GM10266 (cell line): ENCODE measurements at regions not wholly inside any gene's neighbourhood (a gene's known extent, or its start where the extent isn't known, plus 50 kb on each side); places are given as distances from the start of the nearest gene placed in this dataset.

ENCODE experiments used
- DNase-seq: peaks from one replicate; pipeline ENCODE4 v3.0.0; 2012; ENCODE audit errors: extremely low spot score
- TF ChIP-seq, protein P1 (sequence below): IDR thresholded peaks from 2 replicates; pipeline ENCODE4 v1.5.1; 2012; ENCODE audit warnings: mild to moderate bottlenecking, low read depth; ENCODE audit not compliant: control insufficient read depth, insufficient read depth; ENCODE audit errors: missing control alignments

DNA sequence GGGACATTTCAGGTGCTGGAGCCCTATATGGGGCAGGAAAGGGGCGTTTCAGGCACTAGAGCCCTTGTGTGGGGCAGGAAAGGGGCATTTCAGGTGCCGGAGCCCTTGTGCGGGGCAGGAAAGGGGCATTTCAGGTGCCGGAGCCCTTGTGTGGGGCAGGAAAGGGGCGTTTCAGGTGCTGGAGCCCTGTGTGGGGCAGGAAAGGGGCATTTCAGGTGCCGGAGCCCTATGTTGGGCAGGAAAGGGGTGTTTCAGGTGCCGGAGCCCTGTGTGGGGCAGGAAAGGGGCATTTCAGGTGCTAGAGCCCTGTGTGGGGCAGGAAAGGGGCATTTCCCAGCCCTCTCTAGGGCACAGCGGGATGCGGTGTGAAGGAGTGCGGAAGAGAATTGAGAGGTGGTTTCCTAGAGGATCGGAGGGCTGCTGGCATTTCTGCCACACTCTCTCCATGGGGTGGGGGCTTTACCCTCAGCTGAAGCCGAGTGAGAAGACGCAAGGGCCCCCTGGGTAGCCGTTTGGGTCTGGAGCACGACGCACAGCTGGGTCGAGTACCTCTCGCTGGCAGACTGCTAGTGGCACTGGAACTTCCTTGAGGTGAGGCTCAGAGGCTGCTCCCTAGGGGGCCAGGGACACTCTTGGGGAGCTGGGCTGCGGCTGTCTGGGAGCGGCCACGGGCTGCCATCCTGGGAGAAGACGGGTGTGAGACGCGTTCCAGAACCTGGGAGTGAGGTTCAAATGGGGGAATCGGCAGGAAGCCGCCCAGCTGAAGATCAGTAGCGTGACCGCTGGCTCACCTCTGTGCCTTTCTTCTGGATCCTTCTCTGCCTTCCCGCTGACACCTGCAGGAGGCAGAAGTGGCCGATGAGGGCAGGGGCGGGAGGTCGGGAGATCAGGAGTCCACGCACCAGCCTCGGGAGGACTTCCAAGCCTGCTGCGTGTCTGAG is 122.6 kb upstream of the IRX4 start:
- TF ChIP-seq, protein P1, sequence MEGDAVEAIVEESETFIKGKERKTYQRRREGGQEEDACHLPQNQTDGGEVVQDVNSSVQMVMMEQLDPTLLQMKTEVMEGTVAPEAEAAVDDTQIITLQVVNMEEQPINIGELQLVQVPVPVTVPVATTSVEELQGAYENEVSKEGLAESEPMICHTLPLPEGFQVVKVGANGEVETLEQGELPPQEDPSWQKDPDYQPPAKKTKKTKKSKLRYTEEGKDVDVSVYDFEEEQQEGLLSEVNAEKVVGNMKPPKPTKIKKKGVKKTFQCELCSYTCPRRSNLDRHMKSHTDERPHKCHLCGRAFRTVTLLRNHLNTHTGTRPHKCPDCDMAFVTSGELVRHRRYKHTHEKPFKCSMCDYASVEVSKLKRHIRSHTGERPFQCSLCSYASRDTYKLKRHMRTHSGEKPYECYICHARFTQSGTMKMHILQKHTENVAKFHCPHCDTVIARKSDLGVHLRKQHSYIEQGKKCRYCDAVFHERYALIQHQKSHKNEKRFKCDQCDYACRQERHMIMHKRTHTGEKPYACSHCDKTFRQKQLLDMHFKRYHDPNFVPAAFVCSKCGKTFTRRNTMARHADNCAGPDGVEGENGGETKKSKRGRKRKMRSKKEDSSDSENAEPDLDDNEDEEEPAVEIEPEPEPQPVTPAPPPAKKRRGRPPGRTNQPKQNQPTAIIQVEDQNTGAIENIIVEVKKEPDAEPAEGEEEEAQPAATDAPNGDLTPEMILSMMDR: no peak
- DNase-seq: no peak

GRCh38 chr5:2003690-2004365 is 121.1 kb upstream of the IRX4 start:
- no peak for DNase-seq
- TF ChIP-seq, protein P1: no peak

- TF ChIP-seq, protein P1: no peak
- no peak for DNase-seq
These were observed 120.5 kb upstream of the IRX4 start for GRCh38 chr5:2003206-2003605.

DNA sequence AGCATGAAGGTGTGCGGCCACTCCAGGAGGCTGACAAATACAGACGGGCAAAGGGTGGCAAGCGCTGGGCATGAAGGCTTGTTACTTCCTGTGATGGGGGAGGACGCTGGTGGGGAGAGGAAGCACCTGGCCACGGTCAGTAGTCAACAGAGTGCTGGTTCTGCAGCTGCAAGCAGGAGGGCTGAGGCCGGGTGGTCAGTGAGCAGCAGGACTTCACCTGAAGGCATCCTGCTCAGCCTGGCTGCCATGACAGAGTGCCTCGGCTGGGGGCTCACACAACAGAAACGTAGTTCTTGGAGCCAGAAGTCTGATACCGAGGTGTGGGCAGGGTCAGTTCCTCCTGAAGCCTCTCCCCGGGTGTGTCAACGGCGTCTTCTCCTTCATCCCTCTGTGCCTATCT is 118.6 kb upstream of the IRX4 start:
- no peak for DNase-seq
- TF ChIP-seq, protein P1: no peak

DNA sequence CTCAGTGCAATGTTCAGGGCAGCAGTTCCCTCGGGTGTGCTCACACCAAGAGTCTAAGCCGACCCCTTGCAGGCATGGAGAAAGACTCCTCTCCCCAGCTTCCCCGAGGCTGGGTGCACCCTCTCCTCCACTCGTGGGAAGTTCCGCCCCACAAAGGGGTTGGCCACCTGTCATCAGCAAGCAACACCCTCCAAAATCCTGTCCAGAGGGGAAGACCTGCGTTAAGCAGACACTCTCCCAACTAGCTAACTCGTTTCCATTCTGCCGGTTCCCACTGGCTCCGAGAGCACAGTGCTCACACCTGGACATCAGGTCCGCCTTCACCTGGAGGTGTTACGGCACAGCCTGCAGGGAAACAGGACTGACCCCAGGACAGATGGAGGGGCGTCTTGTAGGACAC is 117.9 kb upstream of the IRX4 start:
- TF ChIP-seq, protein P1: no peak
- no peak for DNase-seq

DNA sequence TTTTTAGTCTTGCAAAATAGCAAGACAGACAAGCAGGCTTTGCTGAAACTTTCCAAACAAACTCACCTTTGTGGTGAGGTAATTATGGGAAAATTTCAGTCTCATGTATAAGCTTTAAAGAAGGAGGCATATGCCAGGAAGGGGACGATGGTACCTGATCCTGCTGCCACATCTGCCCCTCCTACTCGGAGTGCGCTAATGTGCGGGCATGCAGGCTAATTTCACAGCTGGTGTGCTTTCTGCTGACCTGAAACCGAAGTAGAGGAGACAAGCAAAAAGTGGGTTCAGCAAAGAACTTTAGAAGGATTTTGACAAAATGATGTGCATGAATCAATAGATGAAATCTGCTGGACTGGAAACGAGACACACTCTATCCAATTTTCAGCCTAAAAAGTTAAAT is 117.1 kb upstream of the IRX4 start:
- no peak for DNase-seq
- TF ChIP-seq, protein P1: no peak
